Right lobe of liver (tissue), 4 donors: ENCODE measurements at regions not wholly inside any gene's neighbourhood (a gene's known extent, or its start where the extent isn't known, plus 50 kb on each side); places are given as distances from the start of the nearest gene placed in this dataset.

ENCODE experiments used
- POLR2A ChIP-seq: fragments of 450-650 bp; IDR thresholded peaks from one replicate; pipeline ENCODE4 v1.6.1; 2017; ENCODE audit warnings: antibody characterized with exemption, mild to moderate bottlenecking
- TF ChIP-seq, protein P1 (sequence below), 4 donors: fragments of 200-600 bp in 3 of 4; fragments of 450-650 bp in 1 of 4; IDR thresholded peaks; one replicate each; pipeline versions ENCODE4 v1.5.1 to v1.8.0; 2016 to 2022; ENCODE audit warnings: antibody characterized with exemption in 4 of 4, mild to moderate bottlenecking in 2 of 4
- donor health status: DM: no; HTN: no; CAD: no.
- donor health status: DM: no; HTN: no; CAD: no.
- donor health status: DM: no; HTN: yes; CAD: no.

DNA sequence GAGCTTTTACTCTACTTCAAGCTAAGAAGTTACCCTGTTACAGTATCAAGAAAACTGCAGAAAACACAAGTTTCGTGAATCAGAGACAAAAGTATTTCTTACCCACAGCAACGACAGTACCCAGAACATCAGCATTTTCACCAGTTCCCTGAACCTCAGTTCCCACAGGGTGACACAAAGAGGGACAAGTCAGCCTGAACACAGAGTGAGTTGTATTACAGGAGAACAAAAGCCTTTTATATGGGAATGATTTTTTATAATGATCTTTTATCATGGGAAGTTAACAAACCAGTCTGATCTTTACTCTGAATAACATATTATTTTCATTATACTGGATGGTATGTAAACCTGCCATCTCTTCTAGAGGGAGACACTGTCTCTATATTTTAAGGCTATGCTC, 139.0 kb upstream of the ITGA1 start:
- TF ChIP-seq, protein P1, sequence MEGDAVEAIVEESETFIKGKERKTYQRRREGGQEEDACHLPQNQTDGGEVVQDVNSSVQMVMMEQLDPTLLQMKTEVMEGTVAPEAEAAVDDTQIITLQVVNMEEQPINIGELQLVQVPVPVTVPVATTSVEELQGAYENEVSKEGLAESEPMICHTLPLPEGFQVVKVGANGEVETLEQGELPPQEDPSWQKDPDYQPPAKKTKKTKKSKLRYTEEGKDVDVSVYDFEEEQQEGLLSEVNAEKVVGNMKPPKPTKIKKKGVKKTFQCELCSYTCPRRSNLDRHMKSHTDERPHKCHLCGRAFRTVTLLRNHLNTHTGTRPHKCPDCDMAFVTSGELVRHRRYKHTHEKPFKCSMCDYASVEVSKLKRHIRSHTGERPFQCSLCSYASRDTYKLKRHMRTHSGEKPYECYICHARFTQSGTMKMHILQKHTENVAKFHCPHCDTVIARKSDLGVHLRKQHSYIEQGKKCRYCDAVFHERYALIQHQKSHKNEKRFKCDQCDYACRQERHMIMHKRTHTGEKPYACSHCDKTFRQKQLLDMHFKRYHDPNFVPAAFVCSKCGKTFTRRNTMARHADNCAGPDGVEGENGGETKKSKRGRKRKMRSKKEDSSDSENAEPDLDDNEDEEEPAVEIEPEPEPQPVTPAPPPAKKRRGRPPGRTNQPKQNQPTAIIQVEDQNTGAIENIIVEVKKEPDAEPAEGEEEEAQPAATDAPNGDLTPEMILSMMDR (IDR thresholded peaks at IDR 0.05), result no peak
- no peak for TF ChIP-seq POLR2A
